ENCODE measurements at regions not wholly inside any gene's neighbourhood (a gene's known extent, or its start where the extent isn't known, plus 50 kb on each side); places are given as distances from the start of the nearest gene placed in this dataset.
"Not testable (repeated sequence)": the region's sequence is repeated elsewhere in the genome, so short reads cannot be mapped to it uniquely, and the experiment has no call there.

- DNase-seq (ENCODE audit: low read depth, low spot score): no peak
- POLR2A ChIA-PET: no interaction called here
- Histone ChIP-seq H3K36me3 (ENCODE audit: control insufficient read depth, insufficient read depth, low read length) (no peaks in the 10 kb centered on the region), H3K4me3 (ENCODE audit: low read depth in 2 of 2, low read length in 2 of 2) (no peak overlapping the region), H3K9me3 (ENCODE audit: control insufficient read depth, insufficient read depth, low read depth, low read length) (no peaks in the 10 kb centered on the region), H3K27me3 (ENCODE audit: control insufficient read depth, insufficient read depth, low read length) (no peaks in the 10 kb centered on the region), H3K4me1 (ENCODE audit: control insufficient read depth, insufficient read depth, low read length) (no peaks in the 10 kb centered on the region), H3K27ac (ENCODE audit: low read length) (no peak overlapping the region)
- CTCF ChIA-PET: no interaction called here
- BruUV-seq (replicated peaks): no TSS peak
- in situ Hi-C loops (cut with HindIII; ENCODE audit: low pct_unique_long_range_greater_than_20kb, low sequenced_read_pairs) (no loop called here), intact Hi-C loops (cut with micrococcal nuclease; ENCODE audit: unreplicated experiment) (no loop called here)
- TF ChIP-seq CTCF (IDR thresholded peaks at IDR 0.05) (no peak), TCF7L2 (IDR thresholded peaks at IDR 0.05; ENCODE audit: low read depth, low read length) (no peak), SIN3A (IDR thresholded peaks at IDR 0.05; ENCODE audit: borderline replicate concordance, insufficient read depth, low read depth, low read length) (no peak), REST (IDR thresholded peaks at IDR 0.05; ENCODE audit: insufficient read depth in 1 of 2, low read depth in 2 of 2, low read length in 1 of 2) (no peak), POLR2AphosphoS5 (IDR thresholded peaks at IDR 0.05; ENCODE audit: low read depth, low read length) (no peak)
- ATAC-seq: no peak
These were observed 598.1 kb downstream of the GOLGA6L6 start for GRCh38 chr15:19943515-19943914.

GRCh38 chr15:19903281-19903680 lies 638.3 kb downstream of the GOLGA6L6 start:
- POLR2A ChIA-PET; DNase-seq (ENCODE audit: low read depth, low spot score); H3K27me3 ChIP-seq (ENCODE audit: control insufficient read depth, insufficient read depth, low read length); BruUV-seq (replicated peaks); H3K9me3 ChIP-seq (ENCODE audit: control insufficient read depth, insufficient read depth, low read depth, low read length); H3K4me3 ChIP-seq (ENCODE audit: low read depth in 2 of 2, low read length in 2 of 2); in situ Hi-C loops (cut with HindIII; ENCODE audit: low pct_unique_long_range_greater_than_20kb, low sequenced_read_pairs); CTCF ChIA-PET; H3K27ac ChIP-seq (ENCODE audit: low read length); H3K4me1 ChIP-seq (ENCODE audit: control insufficient read depth, insufficient read depth, low read length); H3K36me3 ChIP-seq (ENCODE audit: control insufficient read depth, insufficient read depth, low read length); ATAC-seq; intact Hi-C loops (cut with micrococcal nuclease; ENCODE audit: unreplicated experiment): not testable (repeated sequence)

GRCh38 chr15:19902388-19902787 lies 639.2 kb downstream of the GOLGA6L6 start:
- not testable (repeated sequence) for H3K9me3 ChIP-seq (ENCODE audit: control insufficient read depth, insufficient read depth, low read depth, low read length)

GRCh38 chr15:19901414-19901813 lies 640.2 kb downstream of the GOLGA6L6 start:
- in situ Hi-C loops (cut with HindIII; ENCODE audit: low pct_unique_long_range_greater_than_20kb, low sequenced_read_pairs); H3K4me1 ChIP-seq (ENCODE audit: control insufficient read depth, insufficient read depth, low read length); H3K27me3 ChIP-seq (ENCODE audit: control insufficient read depth, insufficient read depth, low read length); DNase-seq (ENCODE audit: low read depth, low spot score); H3K36me3 ChIP-seq (ENCODE audit: control insufficient read depth, insufficient read depth, low read length); ATAC-seq; H3K4me3 ChIP-seq (ENCODE audit: low read depth in 2 of 2, low read length in 2 of 2); H3K27ac ChIP-seq (ENCODE audit: low read length); H3K9me3 ChIP-seq (ENCODE audit: control insufficient read depth, insufficient read depth, low read depth, low read length); POLR2A ChIA-PET; intact Hi-C loops (cut with micrococcal nuclease; ENCODE audit: unreplicated experiment); CTCF ChIA-PET; BruUV-seq (replicated peaks): not testable (repeated sequence)

More at GRCh38 chr15:19902388-19902787, 639.2 kb downstream of the GOLGA6L6 start:
- H3K27ac ChIP-seq (ENCODE audit: low read length); H3K27me3 ChIP-seq (ENCODE audit: control insufficient read depth, insufficient read depth, low read length); in situ Hi-C loops (cut with HindIII; ENCODE audit: low pct_unique_long_range_greater_than_20kb, low sequenced_read_pairs); intact Hi-C loops (cut with micrococcal nuclease; ENCODE audit: unreplicated experiment); ATAC-seq; BruUV-seq (replicated peaks); H3K4me3 ChIP-seq (ENCODE audit: low read depth in 2 of 2, low read length in 2 of 2); DNase-seq (ENCODE audit: low read depth, low spot score); CTCF ChIA-PET; H3K36me3 ChIP-seq (ENCODE audit: control insufficient read depth, insufficient read depth, low read length); H3K4me1 ChIP-seq (ENCODE audit: control insufficient read depth, insufficient read depth, low read length); POLR2A ChIA-PET: not testable (repeated sequence)

Measured in Panc1 (cell line).